OCI-LY1 (cell line): ENCODE measurements at regions not wholly inside any gene's neighbourhood (a gene's known extent, or its start where the extent isn't known, plus 50 kb on each side); places are given as distances from the start of the nearest gene placed in this dataset.
A peak's percentile ranks its signal among the peaks of the same experiment; 100 is the strongest.
"Not testable (repeated sequence)": the region's sequence is repeated elsewhere in the genome, so short reads cannot be mapped to it uniquely, and the experiment has no call there.

Source experiments
- H2AFZ ChIP-seq: fragments of 200-600 bp; sonication (generic), shearing (Covaris generic); 2 replicates; pipeline ENCODE4 v1.6.0; 2014; ENCODE audit warnings: antibody characterized with exemption, mild to moderate bottlenecking, low read length
- H3F3A ChIP-seq: fragments of 200-600 bp; sonication (generic), shearing (Covaris generic); 2 replicates; pipeline ENCODE4 v1.6.0; 2014; ENCODE audit warnings: mild to moderate bottlenecking, antibody characterized with exemption, low read length, moderate library complexity; ENCODE audit not compliant: insufficient read depth
- H3K27ac ChIP-seq: fragments of 200-600 bp; sonication (generic); 2 replicates; pipeline ENCODE4 v1.5.1; 2014; ENCODE audit warnings: low read length, mixed run types, mild to moderate bottlenecking, low read depth; ENCODE audit not compliant: poor library complexity, severe bottlenecking
- H3K27me3 ChIP-seq: fragments of 200-600 bp; sonication (generic); 2 replicates; pipeline ENCODE4 v1.6.0; 2014; ENCODE audit warnings: antibody characterized with exemption, mild to moderate bottlenecking, low read length, moderate library complexity; ENCODE audit not compliant: insufficient read depth
- H3K36me3 ChIP-seq: fragments of 200-600 bp; sonication (generic); 2 replicates; pipeline ENCODE4 v1.6.1; 2014; ENCODE audit warnings: mild to moderate bottlenecking, antibody characterized with exemption, low read length, moderate library complexity, mixed read lengths; ENCODE audit not compliant: insufficient read depth
- H3K4me1 ChIP-seq: fragments of 200-600 bp; sonication (generic); 2 replicates; pipeline ENCODE4 v1.5.1; 2014; ENCODE audit warnings: mild to moderate bottlenecking, low read length, moderate library complexity; ENCODE audit not compliant: insufficient read depth, severe bottlenecking
- H3K4me2 ChIP-seq: fragments of 200-600 bp; sonication (generic), shearing (Covaris generic); 2 replicates; pipeline ENCODE4 v1.6.1; 2014; ENCODE audit warnings: low read length
- H3K4me3 ChIP-seq: fragments of 200-600 bp; sonication (generic); 2 replicates; pipeline ENCODE4 v1.5.1; 2014; ENCODE audit warnings: low read length, low read depth, mild to moderate bottlenecking, mixed read lengths; ENCODE audit not compliant: poor library complexity, severe bottlenecking
- H3K79me2 ChIP-seq: fragments of 200-600 bp; shearing (Covaris generic); 2 replicates; pipeline ENCODE4 v1.6.1; 2016; ENCODE audit warnings: mixed run types, low read length, mixed read lengths; ENCODE audit not compliant: insufficient read depth
- H3K9ac ChIP-seq: fragments of 200-600 bp; sonication (generic), shearing (Covaris generic); 2 replicates; pipeline ENCODE4 v1.6.1; 2014; ENCODE audit warnings: mild to moderate bottlenecking, low read length, mixed read lengths
- H3K9me2 ChIP-seq: fragments of 200-600 bp; sonication (generic), shearing (Covaris generic); 2 replicates; pipeline ENCODE4 v1.6.1; 2014; ENCODE audit warnings: low read depth, mild to moderate bottlenecking, low read length, mixed read lengths
- H3K9me3 ChIP-seq: fragments of 200-600 bp; shearing (Covaris generic); 2 replicates; pipeline ENCODE4 v1.6.1; 2014; ENCODE audit warnings: low read length, mixed read lengths
- H4K20me1 ChIP-seq: fragments of 200-600 bp; sonication (generic), shearing (Covaris generic); 2 replicates; pipeline ENCODE4 v1.6.0; 2016; ENCODE audit warnings: mild to moderate bottlenecking, low read length; ENCODE audit not compliant: insufficient read depth
- EZH2 ChIP-seq: fragments of 200-600 bp; sonication (generic), shearing (Covaris generic); IDR thresholded peaks from 2 replicates; pipeline ENCODE4 v1.8.0; 2017; ENCODE audit warnings: borderline replicate concordance, mixed run types, mild to moderate bottlenecking, antibody characterized with exemption, low read length, moderate library complexity, mixed read lengths
- TF ChIP-seq, protein P1 (sequence below): fragments of 200-600 bp; sonication (generic), shearing (Covaris generic); IDR thresholded peaks from 2 replicates; pipeline ENCODE4 v1.5.1; 2017; ENCODE audit warnings: mild to moderate bottlenecking, antibody characterized with exemption, low read length, moderate library complexity, mixed read lengths

DNA sequence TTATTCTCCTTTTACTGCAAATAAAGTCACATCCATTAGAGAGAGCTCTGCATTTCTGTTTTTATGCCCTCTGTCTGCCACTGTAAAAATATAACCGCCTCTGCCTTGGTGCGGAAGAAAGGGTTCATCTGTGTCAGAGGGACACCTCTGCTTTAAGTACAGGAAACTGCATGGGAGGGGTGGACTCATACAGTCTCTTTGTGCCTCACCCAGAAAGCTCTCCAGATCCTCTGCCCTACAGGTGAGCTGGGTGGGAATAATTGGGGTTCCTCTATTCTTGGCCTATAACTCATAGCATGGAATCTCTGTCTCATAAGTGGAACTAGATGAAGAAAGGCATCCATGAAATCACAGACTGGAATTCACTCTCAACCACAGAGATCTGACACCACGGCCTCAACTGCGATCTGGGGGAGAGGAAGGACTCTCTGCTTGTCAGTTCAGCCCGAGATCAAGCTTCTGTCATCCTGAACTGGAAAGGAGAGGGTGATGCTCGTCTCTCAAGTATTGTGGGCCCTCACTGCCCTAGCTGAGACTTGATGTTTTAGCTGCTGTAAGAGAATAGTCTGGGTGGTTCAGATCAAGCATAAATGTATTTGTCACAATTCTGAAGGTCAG lies 702.3 kb downstream of the TMEM121 start:
- Histone ChIP-seq H3K79me2 (no peaks in the 10 kb centered on the region), H3K9ac (no peak overlapping the region), H3F3A (no peaks in the 10 kb centered on the region), H3K9me3 (no peaks in the 10 kb centered on the region), H4K20me1 (no peaks in the 10 kb centered on the region), H3K36me3 (no peaks in the 10 kb centered on the region), H3K4me1 (no peaks in the 10 kb centered on the region), H3K27me3 (no peaks in the 10 kb centered on the region), H3K4me3 (no peak overlapping the region), H3K4me2 (no peak overlapping the region), H3K27ac (no peak overlapping the region), H2AFZ (no peak overlapping the region), H3K9me2 (no peaks in the 10 kb centered on the region)
- TF ChIP-seq EZH2: no peak
- TF ChIP-seq, protein P1, sequence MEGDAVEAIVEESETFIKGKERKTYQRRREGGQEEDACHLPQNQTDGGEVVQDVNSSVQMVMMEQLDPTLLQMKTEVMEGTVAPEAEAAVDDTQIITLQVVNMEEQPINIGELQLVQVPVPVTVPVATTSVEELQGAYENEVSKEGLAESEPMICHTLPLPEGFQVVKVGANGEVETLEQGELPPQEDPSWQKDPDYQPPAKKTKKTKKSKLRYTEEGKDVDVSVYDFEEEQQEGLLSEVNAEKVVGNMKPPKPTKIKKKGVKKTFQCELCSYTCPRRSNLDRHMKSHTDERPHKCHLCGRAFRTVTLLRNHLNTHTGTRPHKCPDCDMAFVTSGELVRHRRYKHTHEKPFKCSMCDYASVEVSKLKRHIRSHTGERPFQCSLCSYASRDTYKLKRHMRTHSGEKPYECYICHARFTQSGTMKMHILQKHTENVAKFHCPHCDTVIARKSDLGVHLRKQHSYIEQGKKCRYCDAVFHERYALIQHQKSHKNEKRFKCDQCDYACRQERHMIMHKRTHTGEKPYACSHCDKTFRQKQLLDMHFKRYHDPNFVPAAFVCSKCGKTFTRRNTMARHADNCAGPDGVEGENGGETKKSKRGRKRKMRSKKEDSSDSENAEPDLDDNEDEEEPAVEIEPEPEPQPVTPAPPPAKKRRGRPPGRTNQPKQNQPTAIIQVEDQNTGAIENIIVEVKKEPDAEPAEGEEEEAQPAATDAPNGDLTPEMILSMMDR: no peak

- Histone ChIP-seq H3K4me3 (no peak overlapping the region), H3K4me2 (no peak overlapping the region), H3K9me2 (no peaks in the 10 kb centered on the region), H3K4me1 (no peaks in the 10 kb centered on the region), H3F3A (no peaks in the 10 kb centered on the region), H3K9ac (no peak overlapping the region), H3K79me2 (no peaks in the 10 kb centered on the region), H4K20me1 (no peaks in the 10 kb centered on the region), H3K27ac (no peak overlapping the region), H3K36me3 (no peaks in the 10 kb centered on the region), H2AFZ (no peak overlapping the region), H3K27me3 (no peaks in the 10 kb centered on the region), H3K9me3 (no peaks in the 10 kb centered on the region)
- TF ChIP-seq, protein P1: no peak
- TF ChIP-seq EZH2: no peak
These were observed 703.7 kb downstream of the TMEM121 start for GRCh38 chr14:106230071-106230470.

DNA sequence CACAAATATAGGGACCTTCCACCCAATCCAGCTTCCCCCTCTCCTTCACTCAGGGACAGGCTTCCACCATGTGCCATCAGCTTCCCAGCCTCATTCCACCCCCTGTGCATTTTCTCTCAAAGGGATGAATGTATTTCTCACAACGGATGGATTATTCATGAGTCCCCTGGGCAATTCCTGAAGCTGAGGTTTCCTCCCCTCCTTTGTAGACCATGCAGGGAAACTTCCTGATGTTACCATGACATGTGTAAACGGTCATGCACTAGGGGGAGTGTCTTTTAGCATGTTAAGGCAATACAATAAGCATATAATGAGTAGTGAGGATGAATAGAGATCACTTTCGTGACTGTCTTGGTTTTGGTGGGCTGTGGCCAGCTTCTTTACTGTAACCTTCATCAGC lies 706.8 kb downstream of the TMEM121 start:
- H3K27ac ChIP-seq, H3K27me3 ChIP-seq, H3K79me2 ChIP-seq, H3K4me1 ChIP-seq, H3K9me3 ChIP-seq, H3K4me3 ChIP-seq, H2AFZ ChIP-seq, H3K9ac ChIP-seq, H3K36me3 ChIP-seq, H3F3A ChIP-seq, H4K20me1 ChIP-seq, H3K9me2 ChIP-seq, H3K4me2 ChIP-seq: not testable (repeated sequence)

DNA sequence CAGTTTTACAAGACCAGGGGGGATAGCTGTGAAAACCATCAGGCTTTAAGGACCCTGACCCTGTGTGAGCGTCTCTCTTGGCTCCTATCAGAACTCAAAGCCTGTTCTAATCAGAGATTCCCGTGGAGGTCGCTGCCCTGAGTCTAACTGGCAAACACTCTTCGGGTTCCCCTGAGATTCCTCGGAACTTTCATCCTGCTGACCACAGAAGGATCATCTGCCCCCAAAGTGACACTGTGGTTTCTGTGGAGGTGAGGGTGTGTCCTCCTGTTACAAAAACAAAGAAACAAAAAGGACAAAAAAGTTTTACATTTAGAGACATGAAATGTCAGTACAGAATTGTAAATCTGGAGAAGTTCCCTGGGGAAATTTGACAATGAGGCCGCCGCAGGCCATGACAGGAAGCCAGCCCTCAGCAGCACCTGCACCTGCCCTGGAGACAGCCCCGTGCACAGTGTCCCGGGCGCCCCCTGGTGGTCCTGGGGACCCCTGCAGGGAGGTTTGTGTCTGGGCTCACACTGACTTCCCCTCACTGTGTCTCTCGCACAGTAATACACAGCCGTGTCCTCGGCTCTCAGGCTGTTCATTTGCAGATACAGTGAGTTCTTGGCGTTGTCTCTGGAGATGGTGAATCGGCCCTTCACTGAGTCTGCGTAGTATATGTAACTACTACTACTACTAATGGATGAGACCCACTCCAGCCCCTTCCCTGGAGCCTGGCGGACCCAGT lies 708.3 kb downstream of the TMEM121 start:
- not testable (repeated sequence) for H3K4me2 ChIP-seq, H3K4me3 ChIP-seq, H3K9ac ChIP-seq, H3K27ac ChIP-seq, H3K4me1 ChIP-seq, H3K36me3 ChIP-seq, H3F3A ChIP-seq, H3K27me3 ChIP-seq, H2AFZ ChIP-seq, H3K9me2 ChIP-seq, H4K20me1 ChIP-seq, H3K79me2 ChIP-seq, H3K9me3 ChIP-seq
- TF ChIP-seq, protein P1: peak; percentile 47
